Thyroid gland (tissue), 4 donors: ENCODE measurements at regions not wholly inside any gene's neighbourhood (a gene's known extent, or its start where the extent isn't known, plus 50 kb on each side); places are given as distances from the start of the nearest gene placed in this dataset.

Source experiments
- CTCF ChIP-seq, 6 experiments: fragments of 200-600 bp in 3 of 6; fragments of 450-650 bp in 3 of 6; sonication (generic) in 3 of 6; IDR thresholded peaks; one replicate each; pipeline ENCODE4 v1.5.1; 2016 to 2019; ENCODE audit warnings: antibody characterized with exemption in 6 of 6, mild to moderate bottlenecking in 2 of 6, inconsistent platforms in 1 of 6, moderate library complexity in 1 of 6
- POLR2A ChIP-seq, 2 donors: fragments of 450-650 bp; IDR thresholded peaks; one replicate each; pipeline ENCODE4 v1.6.1; 2017; ENCODE audit warnings: antibody characterized with exemption in 2 of 2, mild to moderate bottlenecking in 2 of 2, moderate library complexity in 1 of 2

- no peak for TF ChIP-seq CTCF (IDR thresholded peaks at IDR 0.05)
- TF ChIP-seq POLR2A (IDR thresholded peaks at IDR 0.05): no peak
These were observed 157.2 kb downstream of the SEC16B start for GRCh38 chr1:177812650-177813049.
